Keratinocyte (primary cell): ENCODE measurements at regions not wholly inside any gene's neighbourhood (a gene's known extent, or its start where the extent isn't known, plus 50 kb on each side); places are given as distances from the start of the nearest gene placed in this dataset.
"Not testable (repeated sequence)": the region's sequence is repeated elsewhere in the genome, so short reads cannot be mapped to it uniquely, and the experiment has no call there.

Experiments used
- DNase-seq: peaks from one replicate; pipeline ENCODE4 v3.0.0-alpha.2; 2011; ENCODE audit warnings: low read depth, missing footprints, low spot score
- FAIRE-seq: peaks from 2 replicates; lab custom pipeline; 2011; peaks lifted over from hg19 to GRCh38; lab: Jason Lieb, UNC
- H2AFZ ChIP-seq: 2 replicates; pipeline ENCODE4 v1.6.0; 2012; ENCODE audit warnings: low read length, control low read depth, inconsistent platforms; ENCODE audit not compliant: control insufficient read depth
- H3K27ac ChIP-seq: 2 replicates; pipeline ENCODE4 v1.5.1; 2011; ENCODE audit warnings: low read length; ENCODE audit not compliant: control insufficient read depth, insufficient read depth
- H3K27me3 ChIP-seq: 3 replicates; pipeline ENCODE4 v1.6.0; 2011; ENCODE audit warnings: low read length; ENCODE audit not compliant: control insufficient read depth, insufficient read depth; ENCODE audit errors: extremely low read depth
- H3K36me3 ChIP-seq, 2 experiments: 2 replicates in 1 of 2; 3 replicates in 1 of 2; pipeline ENCODE4 v1.5.1; 2011; ENCODE audit warnings: low read length in 2 of 2, mild to moderate bottlenecking in 1 of 2; ENCODE audit not compliant: control insufficient read depth in 2 of 2, insufficient read depth in 2 of 2; ENCODE audit errors: extremely low read depth in 1 of 2
- H3K4me1 ChIP-seq: 3 replicates; pipeline ENCODE4 v1.5.1; 2011; ENCODE audit warnings: low read length; ENCODE audit not compliant: control insufficient read depth, insufficient read depth; ENCODE audit errors: extremely low read depth
- H3K4me2 ChIP-seq: 3 replicates; pipeline ENCODE4 v1.6.0; 2011; ENCODE audit warnings: low read depth, low read length; ENCODE audit not compliant: control insufficient read depth, insufficient read depth; ENCODE audit errors: extremely low read depth
- H3K4me3 ChIP-seq, 3 experiments: fragments of 200-600 bp in 1 of 3; sonication (generic) in 1 of 3; 2 replicates in 2 of 3; 3 replicates in 1 of 3; pipeline ENCODE4 v1.5.1; 2011 to 2016; ENCODE audit warnings: low read length in 3 of 3, mild to moderate bottlenecking in 3 of 3, control low read depth in 2 of 3, inconsistent platforms in 1 of 3, low read depth in 1 of 3, mixed read lengths in 1 of 3, mixed run types in 1 of 3, moderate library complexity in 1 of 3; ENCODE audit not compliant: control insufficient read depth in 2 of 3, insufficient read depth in 2 of 3; ENCODE audit errors: extremely low read depth in 1 of 3
- H3K79me2 ChIP-seq: 2 replicates; pipeline ENCODE4 v1.6.0; 2012; ENCODE audit warnings: low read length; ENCODE audit not compliant: control insufficient read depth, insufficient read depth
- H3K9ac ChIP-seq: 3 replicates; pipeline ENCODE4 v1.6.0; 2011; ENCODE audit warnings: low read length; ENCODE audit not compliant: control insufficient read depth, insufficient read depth; ENCODE audit errors: extremely low read depth
- H3K9me1 ChIP-seq: 3 replicates; pipeline ENCODE4 v1.6.0; 2011; ENCODE audit warnings: low read length; ENCODE audit not compliant: control insufficient read depth, insufficient read depth; ENCODE audit errors: extremely low read depth
- H3K9me3 ChIP-seq: 2 replicates; pipeline ENCODE4 v1.5.1; 2012; ENCODE audit warnings: low read depth, low read length; ENCODE audit not compliant: control insufficient read depth
- H4K20me1 ChIP-seq: 3 replicates; pipeline ENCODE4 v1.6.0; 2011; ENCODE audit warnings: low read length; ENCODE audit not compliant: control insufficient read depth, insufficient read depth; ENCODE audit errors: extremely low read depth
- EZH2 ChIP-seq: IDR thresholded peaks from one replicate; pipeline ENCODE4 v1.6.1; 2012; ENCODE audit warnings: inconsistent platforms, mild to moderate bottlenecking, low read length, moderate library complexity
- dilution Hi-C: fragments of 300-500 bp; cut with MboI; formaldehyde crosslinking; loops from one replicate; pipeline ENCODE4 v1.7.0; 2020; ENCODE audit warnings: low sequenced_read_pairs; ENCODE audit not compliant: extremely low pct_ligation_motif_present
- TF ChIP-seq, protein P1 (sequence below), 3 experiments: IDR thresholded peaks in 1 of 3; conservative IDR thresholded peaks in 1 of 3; optimal IDR thresholded peaks in 1 of 3; 2 replicates in 2 of 3; 3 replicates in 1 of 3; pipeline versions ENCODE3 to v1.5.1; 2011; ENCODE audit warnings: low read length in 3 of 3, mild to moderate bottlenecking in 3 of 3, moderate library complexity in 2 of 3, control low read depth in 1 of 3, inconsistent platforms in 1 of 3; ENCODE audit not compliant: insufficient read depth in 2 of 3; ENCODE audit errors: extremely low read depth in 1 of 3

GRCh38 chr4:3630136-3630597 is 97.9 kb upstream of the LRPAP1 start:
- Histone ChIP-seq H4K20me1 (no peaks in the 10 kb centered on the region), H3K4me2 (no peak overlapping the region), H3K79me2 (no peaks in the 10 kb centered on the region), H3K27me3 (no peaks in the 10 kb centered on the region), H3K4me1 (no peaks in the 10 kb centered on the region), H3K4me3 (no peak overlapping the region), H3K9ac (no peak overlapping the region), H3K27ac (no peak overlapping the region), H3K36me3 (no peaks in the 10 kb centered on the region), H3K9me3 (no peaks in the 10 kb centered on the region), H3K9me1 (no peaks in the 10 kb centered on the region), H2AFZ (no peak overlapping the region)
- DNase-seq (no peak), FAIRE-seq (no peak)
- TF ChIP-seq, protein P1, sequence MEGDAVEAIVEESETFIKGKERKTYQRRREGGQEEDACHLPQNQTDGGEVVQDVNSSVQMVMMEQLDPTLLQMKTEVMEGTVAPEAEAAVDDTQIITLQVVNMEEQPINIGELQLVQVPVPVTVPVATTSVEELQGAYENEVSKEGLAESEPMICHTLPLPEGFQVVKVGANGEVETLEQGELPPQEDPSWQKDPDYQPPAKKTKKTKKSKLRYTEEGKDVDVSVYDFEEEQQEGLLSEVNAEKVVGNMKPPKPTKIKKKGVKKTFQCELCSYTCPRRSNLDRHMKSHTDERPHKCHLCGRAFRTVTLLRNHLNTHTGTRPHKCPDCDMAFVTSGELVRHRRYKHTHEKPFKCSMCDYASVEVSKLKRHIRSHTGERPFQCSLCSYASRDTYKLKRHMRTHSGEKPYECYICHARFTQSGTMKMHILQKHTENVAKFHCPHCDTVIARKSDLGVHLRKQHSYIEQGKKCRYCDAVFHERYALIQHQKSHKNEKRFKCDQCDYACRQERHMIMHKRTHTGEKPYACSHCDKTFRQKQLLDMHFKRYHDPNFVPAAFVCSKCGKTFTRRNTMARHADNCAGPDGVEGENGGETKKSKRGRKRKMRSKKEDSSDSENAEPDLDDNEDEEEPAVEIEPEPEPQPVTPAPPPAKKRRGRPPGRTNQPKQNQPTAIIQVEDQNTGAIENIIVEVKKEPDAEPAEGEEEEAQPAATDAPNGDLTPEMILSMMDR (optimal IDR thresholded peaks at IDR 0.05 in 1 of 3, IDR thresholded peaks at IDR 0.05 in 1 of 3, conservative IDR thresholded peaks at IDR 0.05 in 1 of 3; ENCODE audit: extremely low read depth in 1 of 3, insufficient read depth in 2 of 3, low read length in 3 of 3) = no peak
- no peak for TF ChIP-seq EZH2
- dilution Hi-C loops = no loop called here

DNA sequence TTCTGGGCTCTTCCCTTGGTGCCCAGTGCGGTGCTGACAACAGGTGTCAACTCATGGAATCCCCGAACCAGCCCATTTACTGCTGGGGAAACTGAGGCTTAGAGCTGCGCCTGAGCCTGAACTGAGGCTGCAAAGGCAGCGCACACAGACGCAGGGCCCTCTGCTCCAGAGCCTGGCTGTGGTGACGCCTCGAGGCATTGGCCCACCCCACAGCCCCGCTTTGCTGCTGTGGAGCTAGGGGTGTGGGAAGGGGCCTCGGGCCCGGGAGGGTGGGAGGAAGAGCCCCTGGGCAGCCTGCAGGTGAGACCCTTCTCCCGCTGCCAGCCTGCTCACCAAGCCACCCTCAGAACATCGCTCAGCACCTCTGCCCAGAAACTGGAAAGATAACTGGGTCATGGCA is 97.4 kb upstream of the LRPAP1 start:
- H3K9me3 ChIP-seq = no peaks in the 10 kb centered on the region
- dilution Hi-C loops = no loop called here
- H3K79me2 ChIP-seq = no peaks in the 10 kb centered on the region
- H3K4me2 ChIP-seq = no peak overlapping the region
- H3K27me3 ChIP-seq = no peaks in the 10 kb centered on the region
- no peaks in the 10 kb centered on the region for H4K20me1 ChIP-seq
- no peak for DNase-seq
- TF ChIP-seq EZH2 = no peak
- TF ChIP-seq, protein P1 (optimal IDR thresholded peaks at IDR 0.05 in 1 of 3, IDR thresholded peaks at IDR 0.05 in 1 of 3, conservative IDR thresholded peaks at IDR 0.05 in 1 of 3; ENCODE audit: extremely low read depth in 1 of 3, insufficient read depth in 2 of 3, low read length in 3 of 3) = no peak
- H3K9me1 ChIP-seq = no peaks in the 10 kb centered on the region
- no peak overlapping the region for H2AFZ ChIP-seq
- H3K9ac ChIP-seq = no peak overlapping the region
- H3K36me3 ChIP-seq = no peaks in the 10 kb centered on the region
- FAIRE-seq = no peak
- no peak overlapping the region for H3K4me3 ChIP-seq
- H3K4me1 ChIP-seq = no peaks in the 10 kb centered on the region
- no peak overlapping the region for H3K27ac ChIP-seq

DNA sequence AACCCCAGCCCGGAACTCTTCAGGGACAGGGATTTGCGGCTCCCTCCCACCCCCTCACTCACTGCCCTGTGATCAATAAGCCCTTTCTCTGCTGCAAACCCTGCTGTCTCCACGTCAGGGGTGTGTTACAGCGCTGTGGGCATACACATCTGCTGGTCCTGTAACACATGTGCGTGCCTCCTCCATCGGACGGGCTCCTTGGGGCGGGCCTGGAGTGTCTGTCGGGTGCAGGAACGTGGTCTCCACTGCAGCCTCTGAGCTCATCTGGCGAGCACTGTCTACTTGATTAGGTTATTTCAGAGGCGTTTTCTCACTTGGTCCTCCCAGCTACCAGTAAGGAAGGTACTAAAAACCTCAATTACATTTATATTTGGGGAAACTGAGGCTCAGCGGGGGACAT is 97.0 kb upstream of the LRPAP1 start:
- H3K27me3 ChIP-seq, dilution Hi-C loops, H3K9me1 ChIP-seq, H3K4me1 ChIP-seq, H3K36me3 ChIP-seq, H3K27ac ChIP-seq, H3K79me2 ChIP-seq, H3K4me2 ChIP-seq, DNase-seq, H3K9ac ChIP-seq, H3K4me3 ChIP-seq, FAIRE-seq, H4K20me1 ChIP-seq, H2AFZ ChIP-seq, H3K9me3 ChIP-seq: not testable (repeated sequence)
